ENCODE measurements at regions not wholly inside any gene's neighbourhood (a gene's known extent, or its start where the extent isn't known, plus 50 kb on each side); places are given as distances from the start of the nearest gene placed in this dataset.

- in situ Hi-C loops (cut with HindIII; ENCODE audit: low pct_ligation_motif_present, low sequenced_read_pairs): no loop called here
- Histone ChIP-seq H3K27me3 (replicated peaks) (no peaks in the 10 kb centered on the region), H3K27ac (no peak overlapping the region), H3K36me3 (replicated peaks) (no peaks in the 10 kb centered on the region), H3K4me3 (ENCODE audit: low read depth, low read length) (no peak overlapping the region)
- no peak for TF ChIP-seq CTCF (IDR thresholded peaks at IDR 0.05; ENCODE audit: low read depth, low read length, missing control alignments)
- no peak for DNase-seq
These were observed 881.8 kb downstream of the SLC4A3 start for GRCh38 chr2:220509096-220509757.

GRCh38 chr2:220509966-220510365 lies 882.5 kb downstream of the SLC4A3 start:
- H3K27me3 ChIP-seq (replicated peaks): no peaks in the 10 kb centered on the region
- H3K27ac ChIP-seq: no peak overlapping the region
- no peak for DNase-seq
- in situ Hi-C loops (cut with HindIII; ENCODE audit: low pct_ligation_motif_present, low sequenced_read_pairs): no loop called here
- no peak overlapping the region for H3K4me3 ChIP-seq (ENCODE audit: low read depth, low read length)
- H3K36me3 ChIP-seq (replicated peaks): no peaks in the 10 kb centered on the region
- TF ChIP-seq CTCF (IDR thresholded peaks at IDR 0.05; ENCODE audit: low read depth, low read length, missing control alignments): no peak

- Histone ChIP-seq H3K27ac (no peak overlapping the region), H3K27me3 (replicated peaks) (no peaks in the 10 kb centered on the region), H3K36me3 (replicated peaks) (no peaks in the 10 kb centered on the region), H3K4me3 (ENCODE audit: low read depth, low read length) (no peak overlapping the region)
- TF ChIP-seq CTCF (IDR thresholded peaks at IDR 0.05; ENCODE audit: low read depth, low read length, missing control alignments): no peak
- DNase-seq: no peak
- in situ Hi-C loops (cut with HindIII; ENCODE audit: low pct_ligation_motif_present, low sequenced_read_pairs): no loop called here
These were observed 883.2 kb downstream of the SLC4A3 start for GRCh38 chr2:220510668-220511067.

- DNase-seq: no peak
- TF ChIP-seq CTCF (IDR thresholded peaks at IDR 0.05; ENCODE audit: low read depth, low read length, missing control alignments): no peak
- Histone ChIP-seq H3K27ac (peak overlapping the region; percentile 42), H3K36me3 (replicated peaks) (no peaks in the 10 kb centered on the region), H3K4me3 (ENCODE audit: low read depth, low read length) (no peak overlapping the region), H3K27me3 (replicated peaks) (no peaks in the 10 kb centered on the region)
- in situ Hi-C loops (cut with HindIII; ENCODE audit: low pct_ligation_motif_present, low sequenced_read_pairs): no loop called here
These were observed 885.0 kb downstream of the SLC4A3 start for GRCh38 chr2:220512419-220512818.

- TF ChIP-seq CTCF (IDR thresholded peaks at IDR 0.05; ENCODE audit: low read depth, low read length, missing control alignments): no peak
- Histone ChIP-seq H3K27ac (peak overlapping the region; percentile 42), H3K36me3 (replicated peaks) (no peaks in the 10 kb centered on the region), H3K4me3 (ENCODE audit: low read depth, low read length) (no peak overlapping the region), H3K27me3 (replicated peaks) (no peaks in the 10 kb centered on the region)
- in situ Hi-C loops (cut with HindIII; ENCODE audit: low pct_ligation_motif_present, low sequenced_read_pairs): no loop called here
- DNase-seq: no peak
These were observed 886.3 kb downstream of the SLC4A3 start for GRCh38 chr2:220513573-220514288.
